ENCODE measurements at regions not wholly inside any gene's neighbourhood (a gene's known extent, or its start where the extent isn't known, plus 50 kb on each side); places are given as distances from the start of the nearest gene placed in this dataset.

DNA sequence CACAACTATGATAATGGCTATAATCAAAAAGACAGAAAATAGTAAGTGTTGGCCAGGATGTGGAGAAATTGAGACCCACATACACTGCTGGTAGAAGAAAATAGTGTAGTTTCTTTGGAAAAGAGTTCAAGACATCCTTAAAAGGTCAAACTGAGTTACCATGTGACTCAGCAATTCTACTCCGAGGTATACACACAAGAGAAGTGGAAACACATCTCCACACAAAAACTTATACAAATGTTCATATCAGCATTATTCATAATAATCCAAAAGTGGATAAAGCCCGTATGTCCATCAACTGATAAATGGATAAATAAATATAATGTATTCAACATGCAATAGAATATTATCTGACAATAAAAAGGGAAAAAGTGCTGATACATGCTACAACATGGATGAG is 532.2 kb downstream of the NR2F1-AS1 start:
- no peak for TF ChIP-seq ZFX (IDR thresholded peaks at IDR 0.05)
- TF ChIP-seq, protein P1, sequence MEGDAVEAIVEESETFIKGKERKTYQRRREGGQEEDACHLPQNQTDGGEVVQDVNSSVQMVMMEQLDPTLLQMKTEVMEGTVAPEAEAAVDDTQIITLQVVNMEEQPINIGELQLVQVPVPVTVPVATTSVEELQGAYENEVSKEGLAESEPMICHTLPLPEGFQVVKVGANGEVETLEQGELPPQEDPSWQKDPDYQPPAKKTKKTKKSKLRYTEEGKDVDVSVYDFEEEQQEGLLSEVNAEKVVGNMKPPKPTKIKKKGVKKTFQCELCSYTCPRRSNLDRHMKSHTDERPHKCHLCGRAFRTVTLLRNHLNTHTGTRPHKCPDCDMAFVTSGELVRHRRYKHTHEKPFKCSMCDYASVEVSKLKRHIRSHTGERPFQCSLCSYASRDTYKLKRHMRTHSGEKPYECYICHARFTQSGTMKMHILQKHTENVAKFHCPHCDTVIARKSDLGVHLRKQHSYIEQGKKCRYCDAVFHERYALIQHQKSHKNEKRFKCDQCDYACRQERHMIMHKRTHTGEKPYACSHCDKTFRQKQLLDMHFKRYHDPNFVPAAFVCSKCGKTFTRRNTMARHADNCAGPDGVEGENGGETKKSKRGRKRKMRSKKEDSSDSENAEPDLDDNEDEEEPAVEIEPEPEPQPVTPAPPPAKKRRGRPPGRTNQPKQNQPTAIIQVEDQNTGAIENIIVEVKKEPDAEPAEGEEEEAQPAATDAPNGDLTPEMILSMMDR (conservative IDR thresholded peaks at IDR 0.05): no peak
- no peak overlapping the region for H3K27ac ChIP-seq

DNA sequence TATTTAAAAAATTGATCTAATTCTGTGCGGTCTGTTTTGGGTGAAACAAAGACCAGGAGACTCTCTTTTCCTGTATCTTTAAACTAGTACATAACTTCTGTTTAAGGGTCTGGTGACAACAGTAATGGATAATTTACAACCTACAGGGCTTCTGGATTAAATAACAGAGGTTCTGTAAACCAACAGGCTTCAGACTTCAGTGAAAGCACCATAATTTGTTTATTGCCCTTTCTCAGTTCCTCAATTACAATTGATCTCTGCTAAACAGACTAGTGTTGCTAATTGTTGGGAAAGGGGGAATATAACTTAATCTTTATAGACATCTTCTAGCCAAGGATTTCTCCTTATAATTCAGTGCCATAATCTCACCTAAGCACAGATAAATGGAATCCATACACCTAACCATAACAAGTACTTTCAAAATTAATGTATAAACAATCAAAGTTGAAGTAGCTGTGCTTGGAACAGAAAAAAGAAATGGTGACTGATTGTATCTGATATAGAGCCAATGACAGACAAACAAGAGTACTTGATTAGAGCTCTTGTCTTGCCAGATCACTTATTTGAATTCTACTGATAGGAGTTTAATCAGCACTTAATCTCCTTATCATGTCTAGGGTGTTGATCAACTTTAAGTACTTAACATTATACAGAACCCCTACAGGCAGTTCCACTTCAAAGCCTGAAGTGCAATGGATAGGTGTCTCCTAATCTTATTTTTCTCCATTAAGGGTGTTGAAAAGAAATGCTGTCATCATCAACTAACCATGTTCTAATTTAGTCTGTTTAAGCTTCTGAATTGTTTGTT is 536.0 kb downstream of the NR2F1-AS1 start:
- no peak overlapping the region for H3K27ac ChIP-seq
- TF ChIP-seq, protein P1 (conservative IDR thresholded peaks at IDR 0.05): no peak
- TF ChIP-seq ZFX (IDR thresholded peaks at IDR 0.05): no peak

DNA sequence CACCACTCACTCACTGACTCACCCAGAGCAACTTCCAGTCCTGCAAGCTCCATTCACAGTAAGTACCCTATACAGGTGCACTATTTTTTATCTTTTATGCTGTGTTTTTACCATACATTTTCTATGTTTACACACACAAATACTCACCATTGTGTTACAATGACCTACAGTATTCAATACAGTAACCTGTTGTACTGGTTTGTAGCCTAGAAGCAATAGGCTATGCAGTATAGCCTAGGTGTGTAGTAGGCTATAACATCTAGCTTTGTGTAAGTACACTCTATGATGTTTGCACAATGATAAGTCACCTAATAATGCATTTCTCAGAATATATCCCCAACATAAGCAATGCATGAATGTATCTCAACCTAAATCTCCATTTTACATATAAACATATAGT is 541.1 kb downstream of the NR2F1-AS1 start:
- TF ChIP-seq, protein P1 (conservative IDR thresholded peaks at IDR 0.05): no peak
- no peak for TF ChIP-seq ZFX (IDR thresholded peaks at IDR 0.05)
- H3K27ac ChIP-seq: no peak overlapping the region

DNA sequence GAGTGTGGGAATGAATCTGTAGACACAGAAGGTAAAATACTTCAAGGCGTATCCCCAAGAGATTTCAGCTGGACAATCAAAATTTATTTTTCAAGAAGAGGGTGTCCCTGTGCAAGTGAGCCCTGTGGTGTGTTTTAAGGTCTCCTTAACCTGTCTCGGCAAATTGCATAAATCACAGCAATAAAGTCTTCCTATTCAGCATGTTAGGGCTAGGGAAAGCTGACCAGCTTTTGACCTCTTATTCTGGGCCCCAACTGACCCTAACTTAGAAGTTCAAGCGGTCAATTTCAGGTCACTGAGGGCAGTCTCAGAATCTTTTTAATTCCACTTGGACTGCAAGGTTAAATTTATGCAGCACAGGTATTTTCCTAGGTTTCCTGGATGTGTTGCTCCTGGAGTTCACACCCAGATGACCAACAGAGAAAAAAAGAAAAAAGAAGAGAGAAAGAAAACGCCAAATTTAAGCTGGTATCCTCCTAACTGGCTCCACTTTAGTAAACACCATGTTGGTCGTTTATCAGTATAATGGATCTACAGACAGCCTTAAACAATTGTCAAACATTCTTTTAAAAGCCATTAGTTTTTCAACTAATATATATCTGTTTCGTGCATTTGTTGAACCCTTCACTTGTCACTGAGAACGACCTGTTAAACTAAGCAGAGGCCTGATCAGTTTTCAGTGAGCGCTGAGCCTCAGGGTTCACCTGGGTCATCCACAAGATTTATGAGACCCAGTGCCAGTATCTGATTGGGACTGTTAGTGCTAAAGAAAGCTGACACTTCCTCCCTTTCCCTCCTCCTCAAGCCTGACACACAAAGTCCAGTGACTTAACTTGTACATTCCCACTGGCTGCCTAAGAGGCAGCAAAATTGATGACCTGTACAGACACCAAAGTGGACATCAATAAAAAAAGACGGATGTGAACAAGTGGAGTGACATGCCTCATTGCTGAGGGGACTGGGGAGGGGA is 546.1 kb downstream of the NR2F1-AS1 start:
- no peak overlapping the region for H3K27ac ChIP-seq
- TF ChIP-seq, protein P1 (conservative IDR thresholded peaks at IDR 0.05): no peak
- no peak for TF ChIP-seq ZFX (IDR thresholded peaks at IDR 0.05)

DNA sequence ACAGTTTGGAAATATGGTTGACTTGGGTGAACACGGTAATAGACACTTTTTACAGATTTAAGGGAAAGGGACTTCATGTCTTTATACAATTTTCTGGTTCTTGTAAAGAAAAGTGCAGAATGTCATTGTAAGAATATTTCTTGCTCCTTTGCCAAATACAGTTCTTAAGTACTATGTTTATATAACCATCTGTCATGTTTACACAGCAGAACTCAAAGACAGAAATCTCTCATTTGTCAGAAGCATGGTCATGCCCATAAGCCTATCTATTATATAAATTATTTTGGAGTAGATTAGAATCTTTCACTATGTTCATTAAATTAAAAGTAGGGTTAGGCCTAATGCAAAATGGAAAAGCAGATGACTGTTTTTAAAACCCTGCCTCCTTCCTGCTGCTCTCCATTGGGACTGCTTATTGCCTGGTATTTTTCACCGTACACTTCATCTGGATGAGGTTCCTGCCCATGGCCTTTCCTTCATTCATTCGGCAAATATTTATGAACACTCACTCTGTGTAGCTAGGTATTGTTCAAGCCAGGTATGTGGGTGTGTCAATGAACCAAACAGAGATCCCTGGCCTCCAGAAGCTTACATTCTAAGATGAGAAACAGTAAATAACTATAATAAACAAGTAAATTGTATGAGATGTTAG is 558.1 kb downstream of the NR2F1-AS1 start:
- TF ChIP-seq ZFX (IDR thresholded peaks at IDR 0.05): no peak
- TF ChIP-seq, protein P1 (conservative IDR thresholded peaks at IDR 0.05): no peak
- H3K27ac ChIP-seq: no peak overlapping the region; the same call in 1 of the 2 replicates

DNA sequence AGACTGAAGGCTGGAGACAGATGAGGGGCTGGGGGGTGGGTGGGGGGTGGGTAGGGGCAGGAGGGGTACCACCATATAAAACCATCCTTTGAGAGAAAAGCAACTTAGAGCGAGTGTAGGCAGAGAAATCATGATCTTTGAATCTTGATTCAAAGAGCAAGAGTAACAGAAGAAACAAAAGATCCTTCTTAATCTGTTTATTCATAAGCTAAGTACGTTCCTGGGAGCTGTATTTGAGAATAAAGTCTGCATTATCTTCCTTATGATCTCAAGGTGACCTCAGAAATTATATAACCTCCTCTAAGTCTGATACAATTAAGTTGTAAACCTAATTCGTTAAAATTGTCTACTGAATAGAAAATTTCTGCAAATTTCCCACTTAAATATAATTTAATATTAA is 558.8 kb downstream of the NR2F1-AS1 start:
- H3K27ac ChIP-seq: no peak overlapping the region
- no peak for TF ChIP-seq ZFX (IDR thresholded peaks at IDR 0.05)
- TF ChIP-seq, protein P1 (conservative IDR thresholded peaks at IDR 0.05): no peak
